BLaER1 treated with 17β-estradiol and CSF1 and Interleukin-3, amounts not matched to agents 10 nM and 100 nM (cell line): ENCODE measurements at regions not wholly inside any gene's neighbourhood (a gene's known extent, or its start where the extent isn't known, plus 50 kb on each side); places are given as distances from the start of the nearest gene placed in this dataset.
"Not testable (repeated sequence)": the region's sequence is repeated elsewhere in the genome, so short reads cannot be mapped to it uniquely, and the experiment has no call there.

Source experiments
- H3K27ac ChIP-seq, 11 experiments: shearing (Covaris generic); formaldehyde crosslinking; 2 replicates each; pipeline ENCODE4 v1.8.1; 2022
- H3K27me3 ChIP-seq, 11 experiments: shearing (Covaris generic); formaldehyde crosslinking; 2 replicates each; pipeline ENCODE4 v1.8.1; 2022
- H3K36me3 ChIP-seq, 11 experiments: shearing (Covaris generic); formaldehyde crosslinking; 2 replicates each; pipeline ENCODE4 v1.8.1; 2022
- H3K4me1 ChIP-seq, 10 experiments: shearing (Covaris generic); formaldehyde crosslinking; 2 replicates each; pipeline ENCODE4 v1.8.1; 2022
- H3K4me2 ChIP-seq, 11 experiments: shearing (Covaris generic); formaldehyde crosslinking; 2 replicates each; pipeline ENCODE4 v1.8.1; 2022
- H3K4me3 ChIP-seq, 10 experiments: shearing (Covaris generic); formaldehyde crosslinking; 2 replicates each; pipeline ENCODE4 v1.8.1; 2022
- H3K9ac ChIP-seq, 11 experiments: shearing (Covaris generic); formaldehyde crosslinking; 2 replicates each; pipeline ENCODE4 v1.8.1; 2022
- H3K9me3 ChIP-seq, 11 experiments: shearing (Covaris generic); formaldehyde crosslinking; replicated peaks in 1 of 11; 2 replicates each; pipeline ENCODE4 v1.8.1; 2022
- H4K20me1 ChIP-seq, 11 experiments: shearing (Covaris generic); formaldehyde crosslinking; 2 replicates each; pipeline ENCODE4 v1.8.1; 2022
- Cebpa-rat ChIP-seq, 11 experiments: shearing (Covaris generic); IDR thresholded peaks; 2 replicates each; pipeline ENCODE4 v1.8.1; 2022

DNA sequence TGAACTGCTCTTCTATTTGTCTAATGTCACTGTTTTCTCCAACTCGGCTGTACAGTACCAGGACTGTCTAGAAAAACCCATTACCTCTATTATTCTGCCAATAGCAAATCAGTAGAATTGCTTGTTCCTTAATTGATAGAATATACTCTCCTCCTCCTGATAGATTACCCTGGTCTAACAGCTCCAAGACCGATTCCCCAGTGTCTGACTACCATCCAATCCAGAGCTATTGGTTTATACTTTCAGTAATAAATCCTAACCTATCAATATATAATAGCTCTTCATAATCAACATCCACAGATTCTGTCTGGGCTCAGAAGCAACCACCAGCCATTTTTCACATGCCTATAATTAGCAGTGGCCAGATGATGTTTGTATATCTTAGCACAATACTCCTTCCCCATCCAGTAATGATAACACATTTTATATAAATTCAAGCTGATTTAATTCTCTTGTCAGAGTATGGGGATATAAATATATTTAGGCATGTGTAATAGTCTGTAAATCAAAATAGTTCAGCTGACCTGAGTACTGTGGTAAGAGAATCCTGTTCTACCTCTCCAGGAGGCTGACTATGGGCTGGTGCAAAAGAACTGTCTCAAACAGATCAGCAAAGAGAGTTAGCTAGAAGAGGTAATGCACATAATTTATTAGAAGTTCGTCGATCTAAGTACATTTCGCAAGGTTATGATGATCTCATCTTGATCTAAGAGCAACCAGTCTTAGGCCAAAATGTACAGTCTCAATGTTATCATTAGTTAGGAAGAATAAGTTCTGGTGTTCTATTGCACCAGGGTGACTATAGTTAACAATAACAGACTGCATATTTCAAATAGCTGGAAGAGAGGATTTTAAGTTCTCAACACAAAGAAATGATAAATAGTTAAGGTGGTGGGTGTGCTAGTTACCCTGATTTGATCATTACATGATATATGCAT, 193.4 kb downstream of the SHOX2 start:
- TF ChIP-seq Cebpa-rat (IDR thresholded peaks at IDR 0.05): no peak
- H3K4me3 ChIP-seq: no peak overlapping the region
- H3K36me3 ChIP-seq: no peaks in the 10 kb centered on the region
- H3K27ac ChIP-seq: no peak overlapping the region
- no peak overlapping the region for H3K4me2 ChIP-seq
- no peaks in the 10 kb centered on the region for H3K27me3 ChIP-seq
- H4K20me1 ChIP-seq: no peaks in the 10 kb centered on the region
- no peak overlapping the region for H3K9ac ChIP-seq
- H3K9me3 ChIP-seq: no peaks in the 10 kb centered on the region
- H3K4me1 ChIP-seq: peaks cover 0 to 2% (median 0%) of the 10 kb centered on the region in 10 experiments; a peak in 4 of 20 replicates

DNA sequence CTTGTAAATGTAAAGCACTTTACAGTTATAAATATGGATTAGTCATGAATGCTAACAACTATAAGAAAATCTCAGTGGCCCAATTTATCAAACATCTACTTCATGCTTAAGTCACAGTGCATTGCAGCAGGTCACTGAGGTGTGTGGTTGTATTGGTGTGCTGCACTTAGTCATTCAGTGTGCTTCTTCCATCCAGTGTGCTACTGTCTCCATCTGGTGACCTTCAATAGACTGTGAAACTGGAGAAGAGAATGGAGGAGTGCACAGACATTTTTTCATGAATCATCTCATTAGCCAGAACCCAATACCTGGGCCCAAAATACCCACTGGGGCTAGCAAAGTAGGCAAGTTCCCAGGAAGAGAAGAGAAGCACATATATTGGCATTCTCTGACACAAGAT, 199.6 kb downstream of the SHOX2 start:
- Histone ChIP-seq H3K4me1 (no peaks in the 10 kb centered on the region), H4K20me1 (no peaks in the 10 kb centered on the region), H3K9ac (no peak overlapping the region), H3K27me3 (no peaks in the 10 kb centered on the region), H3K4me3 (no peak overlapping the region), H3K27ac (no peak overlapping the region), H3K36me3 (no peaks in the 10 kb centered on the region), H3K9me3 (peaks cover 0 to 13% (median 9%) of the 10 kb centered on the region in 11 experiments; a peak in 11 of 22 replicates), H3K4me2 (no peak overlapping the region)
- TF ChIP-seq Cebpa-rat (IDR thresholded peaks at IDR 0.05): no peak

- no peaks in the 10 kb centered on the region for H3K4me1 ChIP-seq
- no peaks in the 10 kb centered on the region for H3K27me3 ChIP-seq
- peaks cover 0 to 13% (median 9%) of the 10 kb centered on the region in 11 experiments; a peak in 11 of 22 replicates for H3K9me3 ChIP-seq
- H3K9ac ChIP-seq: no peak overlapping the region
- H3K4me2 ChIP-seq: no peak overlapping the region
- no peaks in the 10 kb centered on the region for H3K36me3 ChIP-seq
- H3K27ac ChIP-seq: no peak overlapping the region
- TF ChIP-seq Cebpa-rat (IDR thresholded peaks at IDR 0.05): no peak
- no peak overlapping the region for H3K4me3 ChIP-seq
- H4K20me1 ChIP-seq: no peaks in the 10 kb centered on the region
Measured at GRCh38 chr3:157905885-157906284, 200.3 kb downstream of the SHOX2 start.

DNA sequence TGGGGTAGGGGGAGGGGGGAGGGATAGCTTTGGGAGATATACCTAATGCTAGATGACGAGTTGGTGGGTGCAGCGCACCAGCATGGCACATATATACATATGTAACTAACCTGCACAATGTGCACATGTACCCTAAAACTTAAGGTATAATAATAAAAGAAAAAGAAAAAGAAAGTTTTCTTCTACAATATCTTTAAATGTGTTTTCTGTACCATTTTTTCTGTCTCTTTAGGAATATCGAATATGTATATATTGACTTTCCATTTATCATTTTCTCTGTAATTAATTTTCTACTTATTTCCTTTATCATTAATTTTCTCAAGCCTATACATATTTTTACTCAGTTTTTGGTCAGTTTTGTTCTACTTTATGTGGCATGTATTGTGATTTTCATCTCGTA, 203.5 kb downstream of the SHOX2 start:
- H3K9ac ChIP-seq, H3K4me2 ChIP-seq, H4K20me1 ChIP-seq, H3K27ac ChIP-seq, H3K4me1 ChIP-seq, H3K36me3 ChIP-seq, H3K4me3 ChIP-seq, H3K27me3 ChIP-seq: not testable (repeated sequence)
- H3K9me3 ChIP-seq: peaks cover 0 to 13% (median 9%) of the 10 kb centered on the region in 11 experiments; a peak in 11 of 22 replicates

DNA sequence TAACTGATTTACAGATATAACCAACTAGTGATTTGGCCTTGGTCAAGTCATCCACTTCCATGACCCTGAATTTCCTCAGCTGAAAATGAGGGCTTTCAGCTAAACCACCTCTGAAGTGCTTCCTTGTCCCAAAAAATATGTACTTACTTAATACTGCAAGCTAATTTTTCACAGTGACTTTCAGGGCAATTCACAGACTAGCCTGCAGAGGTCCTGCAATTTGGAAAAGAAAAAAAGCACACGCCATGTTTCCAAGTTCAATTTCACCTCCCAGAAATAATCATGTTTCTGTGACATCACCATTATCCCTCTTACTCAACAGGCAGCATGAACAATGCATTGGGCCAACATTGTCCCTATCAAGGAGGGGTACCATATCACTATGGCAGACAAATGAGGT, 218.2 kb downstream of the SHOX2 start:
- no peak for TF ChIP-seq Cebpa-rat (IDR thresholded peaks at IDR 0.05)

DNA sequence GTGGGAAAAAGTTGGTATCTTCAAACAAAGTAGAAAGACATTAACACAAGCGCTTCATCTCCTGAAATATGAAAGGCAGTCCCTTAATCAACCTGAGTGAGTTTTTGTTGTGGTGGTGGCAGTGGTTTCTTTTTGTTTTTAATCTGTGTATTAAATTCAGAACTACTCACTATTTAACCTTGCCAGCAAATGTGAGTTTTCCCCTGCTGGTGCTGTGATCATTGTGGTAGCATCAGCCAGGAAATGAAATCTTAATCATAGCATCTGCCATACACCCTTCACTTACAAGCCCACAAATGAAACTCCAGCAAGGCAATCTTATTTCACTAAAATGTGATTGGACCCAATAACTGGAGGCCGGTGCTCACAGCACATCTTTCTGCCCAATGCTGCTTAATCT, 229.7 kb downstream of the SHOX2 start:
- H3K9ac ChIP-seq: no peak overlapping the region
- H3K4me2 ChIP-seq: no peak overlapping the region
- H3K9me3 ChIP-seq: 0 out of 22 replicates have a peak, but pooled peaks cover 0 to 4% (median 0%) of the 10 kb centered on the region in 11 experiments
- H4K20me1 ChIP-seq: no peaks in the 10 kb centered on the region
- no peaks in the 10 kb centered on the region for H3K36me3 ChIP-seq
- H3K27me3 ChIP-seq: no peaks in the 10 kb centered on the region
- H3K27ac ChIP-seq: no peak overlapping the region
- no peak overlapping the region for H3K4me3 ChIP-seq
- no peak for TF ChIP-seq Cebpa-rat (IDR thresholded peaks at IDR 0.05)
- H3K4me1 ChIP-seq: peaks cover 0 to 14% (median 7%) of the 10 kb centered on the region in 10 experiments; a peak in 11 of 20 replicates

More for the DNA sequence above, 218.2 kb downstream of the SHOX2 start:
- Histone ChIP-seq H3K4me3 (no peak overlapping the region), H3K9ac (no peak overlapping the region), H3K27me3 (no peaks in the 10 kb centered on the region), H3K27ac (no peak overlapping the region), H4K20me1 (no peaks in the 10 kb centered on the region), H3K4me2 (no peak overlapping the region), H3K36me3 (no peaks in the 10 kb centered on the region), H3K4me1 (no peaks in the 10 kb centered on the region), H3K9me3 (no peaks in the 10 kb centered on the region)

- Histone ChIP-seq H3K4me1 (peaks cover 0 to 25% (median 7%) of the 10 kb centered on the region in 10 experiments; a peak in 11 of 20 replicates), H3K9me3 (no peaks in the 10 kb centered on the region), H3K27me3 (no peaks in the 10 kb centered on the region), H3K9ac (no peak overlapping the region), H3K36me3 (no peaks in the 10 kb centered on the region), H3K4me3 (no peak overlapping the region), H3K4me2 (peak overlapping the region in 5 of 11 experiments; percentile 48 to 75 (median 54); a peak in 9 of 22 replicates), H3K27ac (no peak overlapping the region), H4K20me1 (no peaks in the 10 kb centered on the region)
- no peak for TF ChIP-seq Cebpa-rat (IDR thresholded peaks at IDR 0.05)
Measured at GRCh38 chr3:157872902-157873301, 233.3 kb downstream of the SHOX2 start.

DNA sequence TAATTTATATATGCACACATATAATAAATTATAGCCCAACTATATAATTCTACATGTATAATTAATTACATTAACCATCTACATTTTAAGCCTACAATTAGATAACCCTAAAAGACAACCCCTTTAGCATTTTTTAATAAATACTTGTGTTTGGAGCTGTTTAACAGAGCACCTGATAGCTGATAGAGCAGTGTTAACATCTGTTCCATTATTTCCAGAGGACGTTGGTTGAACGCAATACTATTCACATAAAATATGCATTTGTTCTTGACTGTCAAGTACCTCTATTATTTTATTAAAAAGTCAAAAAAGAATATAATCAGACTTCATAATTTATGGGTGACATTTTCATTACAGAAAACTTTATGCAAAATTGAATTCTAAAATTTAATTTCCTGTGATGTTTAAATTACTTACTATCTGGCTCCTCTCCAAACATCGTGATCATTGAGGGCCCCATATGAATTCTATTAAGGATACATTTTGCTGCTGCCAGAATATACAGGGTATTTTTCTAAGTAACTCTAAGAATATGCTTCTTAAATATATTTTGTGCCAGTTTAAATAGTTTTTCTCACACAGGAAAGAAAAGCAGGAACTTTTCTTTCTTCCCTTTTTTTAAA, 234.3 kb downstream of the SHOX2 start:
- H3K9me3 ChIP-seq: no peaks in the 10 kb centered on the region
- H3K36me3 ChIP-seq: no peaks in the 10 kb centered on the region
- H3K9ac ChIP-seq: no peak overlapping the region; a peak in 1 of 22 replicates
- no peaks in the 10 kb centered on the region for H3K27me3 ChIP-seq
- H3K27ac ChIP-seq: no peak overlapping the region
- TF ChIP-seq Cebpa-rat (IDR thresholded peaks at IDR 0.05): no peak
- peak overlapping the region in 7 of 11 experiments; percentile 15 to 75 (median 54); a peak in 11 of 22 replicates for H3K4me2 ChIP-seq
- no peak overlapping the region for H3K4me3 ChIP-seq
- peaks cover 0 to 26% (median 7%) of the 10 kb centered on the region in 10 experiments; a peak in 11 of 20 replicates for H3K4me1 ChIP-seq
- H4K20me1 ChIP-seq: no peaks in the 10 kb centered on the region

DNA sequence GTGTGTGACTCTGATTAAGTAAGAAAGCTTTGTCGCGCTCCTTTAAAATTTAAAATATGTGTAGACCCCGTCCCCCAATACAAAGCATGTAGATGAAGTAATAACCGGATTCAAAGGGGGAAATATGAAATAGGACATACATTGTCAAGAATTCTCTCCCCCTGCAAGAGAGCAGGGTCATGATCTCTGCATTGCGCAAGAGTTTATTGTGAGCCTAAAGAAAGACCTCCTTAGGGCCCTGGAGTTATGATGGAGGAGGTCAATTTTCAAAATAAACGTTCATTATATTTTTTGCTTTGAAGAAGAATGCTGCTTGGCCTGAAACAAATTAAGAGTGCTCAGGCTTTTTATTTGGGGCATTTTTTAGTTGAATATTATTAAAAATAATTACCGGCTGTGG, 235.0 kb downstream of the SHOX2 start:
- no peaks in the 10 kb centered on the region for H3K27me3 ChIP-seq
- TF ChIP-seq Cebpa-rat (IDR thresholded peaks at IDR 0.05): peak in 7 of 11 experiments; percentile 45 to 87 (median 78); a peak in 14 of 22 replicates
- H3K9ac ChIP-seq: no peak overlapping the region
- H3K9me3 ChIP-seq: no peaks in the 10 kb centered on the region
- no peaks in the 10 kb centered on the region for H3K36me3 ChIP-seq
- H3K4me3 ChIP-seq: no peak overlapping the region
- no peak overlapping the region for H3K27ac ChIP-seq
- peak overlapping the region in 1 of 11 experiments; percentile 36; a peak in 2 of 22 replicates for H3K4me2 ChIP-seq
- H4K20me1 ChIP-seq: no peaks in the 10 kb centered on the region
- H3K4me1 ChIP-seq: peaks cover 0 to 26% (median 7%) of the 10 kb centered on the region in 10 experiments; a peak in 11 of 20 replicates
